ENCODE measurements at regions not wholly inside any gene's neighbourhood (a gene's known extent, or its start where the extent isn't known, plus 50 kb on each side); places are given as distances from the start of the nearest gene placed in this dataset.

DNA sequence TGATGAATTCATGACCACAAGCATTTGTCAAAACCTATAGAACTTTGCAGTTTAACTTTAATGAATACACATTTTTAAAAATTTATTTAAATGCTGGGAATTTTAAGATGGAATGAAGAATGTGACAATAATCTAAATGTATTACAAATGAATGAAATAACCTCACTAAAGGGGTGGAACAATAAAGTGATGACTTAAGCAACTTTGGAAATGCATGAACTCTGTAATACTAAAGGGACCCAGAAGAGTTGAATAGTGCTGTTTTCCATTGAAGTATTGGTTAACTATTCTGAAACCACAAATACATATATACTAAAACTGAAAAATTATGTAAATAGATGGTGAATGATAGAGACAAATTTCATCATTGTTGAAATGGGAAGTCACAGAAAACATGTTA lies 1395.1 kb downstream of the NCAM2 start:
- no peak for TF ChIP-seq CTCF (IDR thresholded peaks at IDR 0.05)
- TF ChIP-seq, protein P1, sequence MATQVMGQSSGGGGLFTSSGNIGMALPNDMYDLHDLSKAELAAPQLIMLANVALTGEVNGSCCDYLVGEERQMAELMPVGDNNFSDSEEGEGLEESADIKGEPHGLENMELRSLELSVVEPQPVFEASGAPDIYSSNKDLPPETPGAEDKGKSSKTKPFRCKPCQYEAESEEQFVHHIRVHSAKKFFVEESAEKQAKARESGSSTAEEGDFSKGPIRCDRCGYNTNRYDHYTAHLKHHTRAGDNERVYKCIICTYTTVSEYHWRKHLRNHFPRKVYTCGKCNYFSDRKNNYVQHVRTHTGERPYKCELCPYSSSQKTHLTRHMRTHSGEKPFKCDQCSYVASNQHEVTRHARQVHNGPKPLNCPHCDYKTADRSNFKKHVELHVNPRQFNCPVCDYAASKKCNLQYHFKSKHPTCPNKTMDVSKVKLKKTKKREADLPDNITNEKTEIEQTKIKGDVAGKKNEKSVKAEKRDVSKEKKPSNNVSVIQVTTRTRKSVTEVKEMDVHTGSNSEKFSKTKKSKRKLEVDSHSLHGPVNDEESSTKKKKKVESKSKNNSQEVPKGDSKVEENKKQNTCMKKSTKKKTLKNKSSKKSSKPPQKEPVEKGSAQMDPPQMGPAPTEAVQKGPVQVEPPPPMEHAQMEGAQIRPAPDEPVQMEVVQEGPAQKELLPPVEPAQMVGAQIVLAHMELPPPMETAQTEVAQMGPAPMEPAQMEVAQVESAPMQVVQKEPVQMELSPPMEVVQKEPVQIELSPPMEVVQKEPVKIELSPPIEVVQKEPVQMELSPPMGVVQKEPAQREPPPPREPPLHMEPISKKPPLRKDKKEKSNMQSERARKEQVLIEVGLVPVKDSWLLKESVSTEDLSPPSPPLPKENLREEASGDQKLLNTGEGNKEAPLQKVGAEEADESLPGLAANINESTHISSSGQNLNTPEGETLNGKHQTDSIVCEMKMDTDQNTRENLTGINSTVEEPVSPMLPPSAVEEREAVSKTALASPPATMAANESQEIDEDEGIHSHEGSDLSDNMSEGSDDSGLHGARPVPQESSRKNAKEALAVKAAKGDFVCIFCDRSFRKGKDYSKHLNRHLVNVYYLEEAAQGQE (IDR thresholded peaks at IDR 0.05; ENCODE audit: insufficient read depth in 1 of 2, low read depth in 2 of 2, low read length in 1 of 2), result no peak

All from Panc1 (cell line).